Hepatocyte (in vitro differentiated cells): ENCODE measurements at regions not wholly inside any gene's neighbourhood (a gene's known extent, or its start where the extent isn't known, plus 50 kb on each side); places are given as distances from the start of the nearest gene placed in this dataset.

Source experiments
- EZH2 ChIP-seq: fragments of 200-600 bp; sonication (generic); IDR thresholded peaks from 2 replicates; pipeline ENCODE4 v1.6.1; 2016; ENCODE audit warnings: antibody characterized with exemption, mild to moderate bottlenecking, borderline replicate concordance
- TF ChIP-seq, protein P1 (sequence below): fragments of 200-600 bp; sonication (generic); IDR thresholded peaks from 2 replicates; pipeline ENCODE4 v1.5.1; 2016; ENCODE audit warnings: antibody characterized with exemption, mild to moderate bottlenecking; ENCODE audit not compliant: poor library complexity

DNA sequence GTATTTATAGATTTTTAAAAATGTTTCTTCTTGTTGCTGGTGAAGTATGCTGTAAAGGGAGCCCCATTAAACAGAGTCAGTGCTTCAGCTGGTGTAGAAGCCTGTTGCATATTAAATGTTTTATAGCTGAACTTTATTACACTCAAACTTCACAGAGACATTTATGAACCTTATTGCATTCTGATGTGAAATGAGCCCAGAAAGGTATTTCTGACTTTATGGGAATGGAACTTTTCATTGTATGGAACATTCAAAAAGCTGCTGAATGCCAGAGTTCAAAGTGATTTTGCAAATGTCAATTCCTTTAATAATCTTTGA, 329.3 kb upstream of the RASGRP1 start:
- TF ChIP-seq, protein P1, sequence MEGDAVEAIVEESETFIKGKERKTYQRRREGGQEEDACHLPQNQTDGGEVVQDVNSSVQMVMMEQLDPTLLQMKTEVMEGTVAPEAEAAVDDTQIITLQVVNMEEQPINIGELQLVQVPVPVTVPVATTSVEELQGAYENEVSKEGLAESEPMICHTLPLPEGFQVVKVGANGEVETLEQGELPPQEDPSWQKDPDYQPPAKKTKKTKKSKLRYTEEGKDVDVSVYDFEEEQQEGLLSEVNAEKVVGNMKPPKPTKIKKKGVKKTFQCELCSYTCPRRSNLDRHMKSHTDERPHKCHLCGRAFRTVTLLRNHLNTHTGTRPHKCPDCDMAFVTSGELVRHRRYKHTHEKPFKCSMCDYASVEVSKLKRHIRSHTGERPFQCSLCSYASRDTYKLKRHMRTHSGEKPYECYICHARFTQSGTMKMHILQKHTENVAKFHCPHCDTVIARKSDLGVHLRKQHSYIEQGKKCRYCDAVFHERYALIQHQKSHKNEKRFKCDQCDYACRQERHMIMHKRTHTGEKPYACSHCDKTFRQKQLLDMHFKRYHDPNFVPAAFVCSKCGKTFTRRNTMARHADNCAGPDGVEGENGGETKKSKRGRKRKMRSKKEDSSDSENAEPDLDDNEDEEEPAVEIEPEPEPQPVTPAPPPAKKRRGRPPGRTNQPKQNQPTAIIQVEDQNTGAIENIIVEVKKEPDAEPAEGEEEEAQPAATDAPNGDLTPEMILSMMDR, result no peak
- TF ChIP-seq EZH2, result no peak
